Osteocyte (in vitro differentiated cells): ENCODE measurements at regions not wholly inside any gene's neighbourhood (a gene's known extent, or its start where the extent isn't known, plus 50 kb on each side); places are given as distances from the start of the nearest gene placed in this dataset.

Experiments used
- DNase-seq: peaks from one replicate; pipeline ENCODE4 v3.0.0; 2021; ENCODE audit warnings: mixed read lengths; ENCODE audit not compliant: unreplicated experiment; ENCODE audit errors: extremely low spot score
- H3K27ac Mint-ChIP-seq: one replicate; pipeline ENCODE4 v1.8.0; 2021; ENCODE audit warnings: mild to moderate bottlenecking, mixed read lengths; ENCODE audit not compliant: unreplicated experiment
- H3K27me3 Mint-ChIP-seq: one replicate; pipeline ENCODE4 v1.8.0; 2021; ENCODE audit warnings: mixed read lengths; ENCODE audit not compliant: unreplicated experiment
- H3K36me3 Mint-ChIP-seq: one replicate; pipeline ENCODE4 v1.8.0; 2021; ENCODE audit warnings: mixed read lengths; ENCODE audit not compliant: unreplicated experiment
- H3K4me1 Mint-ChIP-seq: one replicate; pipeline ENCODE4 v1.8.0; 2021; ENCODE audit warnings: mixed read lengths; ENCODE audit not compliant: unreplicated experiment
- H3K4me3 Mint-ChIP-seq: one replicate; pipeline ENCODE4 v1.8.0; 2021; ENCODE audit warnings: mild to moderate bottlenecking, moderate library complexity, mixed read lengths; ENCODE audit not compliant: unreplicated experiment
- H3K9me3 Mint-ChIP-seq: one replicate; pipeline ENCODE4 v1.8.0; 2021; ENCODE audit warnings: mixed read lengths; ENCODE audit not compliant: unreplicated experiment
- CTCF ChIP-seq: fragments of 200-600 bp; sonication (generic); IDR thresholded peaks from 2 replicates; pipeline ENCODE4 v1.5.0; 2021; ENCODE audit warnings: antibody characterized with exemption, mild to moderate bottlenecking, moderate library complexity

- no peak overlapping the region for H3K4me3 Mint-ChIP-seq
- H3K9me3 Mint-ChIP-seq, result peaks cover 6% of the 10 kb centered on the region
- no peak for DNase-seq
- no peaks in the 10 kb centered on the region for H3K4me1 Mint-ChIP-seq
- H3K36me3 Mint-ChIP-seq, result no peaks in the 10 kb centered on the region
- H3K27me3 Mint-ChIP-seq, result no peaks in the 10 kb centered on the region
- H3K27ac Mint-ChIP-seq, result no peak overlapping the region
- TF ChIP-seq CTCF, result no peak
Observed at GRCh38 chr2:239685965-239686364, 285.1 kb upstream of the HDAC4 start.

- Mint-ChIP-seq H3K9me3 (peaks cover 6% of the 10 kb centered on the region), H3K4me3 (no peak overlapping the region), H3K27me3 (no peaks in the 10 kb centered on the region), H3K36me3 (no peaks in the 10 kb centered on the region), H3K27ac (no peak overlapping the region), H3K4me1 (no peaks in the 10 kb centered on the region)
- DNase-seq, result peak; percentile 79
- TF ChIP-seq CTCF, result no peak
Observed at GRCh38 chr2:239685556-239685955, 284.7 kb upstream of the HDAC4 start.

- DNase-seq, result no peak
- H3K27ac Mint-ChIP-seq, result no peak overlapping the region
- H3K9me3 Mint-ChIP-seq, result peaks cover 6% of the 10 kb centered on the region
- no peaks in the 10 kb centered on the region for H3K4me1 Mint-ChIP-seq
- TF ChIP-seq CTCF, result no peak
- no peak overlapping the region for H3K4me3 Mint-ChIP-seq
- no peaks in the 10 kb centered on the region for H3K36me3 Mint-ChIP-seq
- no peaks in the 10 kb centered on the region for H3K27me3 Mint-ChIP-seq
Observed at GRCh38 chr2:239684996-239685395, 284.2 kb upstream of the HDAC4 start.

GRCh38 chr2:239684271-239684810 is 283.5 kb upstream of the HDAC4 start:
- Mint-ChIP-seq H3K9me3 (peaks cover 6% of the 10 kb centered on the region), H3K4me1 (no peaks in the 10 kb centered on the region), H3K36me3 (no peaks in the 10 kb centered on the region), H3K27me3 (no peaks in the 10 kb centered on the region), H3K27ac (no peak overlapping the region), H3K4me3 (no peak overlapping the region)
- no peak for TF ChIP-seq CTCF
- peak; percentile 57 for DNase-seq

- no peaks in the 10 kb centered on the region for H3K4me1 Mint-ChIP-seq
- TF ChIP-seq CTCF, result no peak
- H3K27ac Mint-ChIP-seq, result no peak overlapping the region
- DNase-seq, result no peak
- H3K36me3 Mint-ChIP-seq, result no peaks in the 10 kb centered on the region
- no peak overlapping the region for H3K4me3 Mint-ChIP-seq
- no peaks in the 10 kb centered on the region for H3K27me3 Mint-ChIP-seq
- peaks cover 6% of the 10 kb centered on the region for H3K9me3 Mint-ChIP-seq
Observed at GRCh38 chr2:239682518-239682917, 281.7 kb upstream of the HDAC4 start.
